Dermis blood vessel endothelial cell (primary cell): ENCODE measurements at regions not wholly inside any gene's neighbourhood (a gene's known extent, or its start where the extent isn't known, plus 50 kb on each side); places are given as distances from the start of the nearest gene placed in this dataset.
"Not testable (repeated sequence)": the region's sequence is repeated elsewhere in the genome, so short reads cannot be mapped to it uniquely, and the experiment has no call there.

ENCODE experiments used
- DNase-seq: peaks from one replicate; pipeline ENCODE4 v3.0.0; 2010

DNA sequence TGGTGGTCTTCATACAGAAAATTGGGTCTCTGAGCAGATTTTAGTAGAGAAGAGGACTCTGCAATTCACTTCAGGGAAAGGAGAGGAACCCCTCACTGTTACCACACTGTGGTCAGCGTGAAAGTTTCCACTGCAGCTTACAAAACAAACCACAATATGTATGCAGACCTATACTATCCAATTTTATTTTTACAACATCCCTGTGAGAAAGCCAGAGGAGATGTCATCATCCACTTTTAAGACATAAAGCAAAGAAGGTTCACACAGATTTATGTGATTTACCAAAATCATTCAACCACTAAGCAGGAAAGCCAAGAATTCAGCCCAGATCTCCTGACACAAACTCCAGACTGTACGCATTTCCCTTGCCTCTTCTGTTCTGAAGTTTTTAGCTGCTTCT, 442.4 kb downstream of the FRK start:
- DNase-seq = no peak

DNA sequence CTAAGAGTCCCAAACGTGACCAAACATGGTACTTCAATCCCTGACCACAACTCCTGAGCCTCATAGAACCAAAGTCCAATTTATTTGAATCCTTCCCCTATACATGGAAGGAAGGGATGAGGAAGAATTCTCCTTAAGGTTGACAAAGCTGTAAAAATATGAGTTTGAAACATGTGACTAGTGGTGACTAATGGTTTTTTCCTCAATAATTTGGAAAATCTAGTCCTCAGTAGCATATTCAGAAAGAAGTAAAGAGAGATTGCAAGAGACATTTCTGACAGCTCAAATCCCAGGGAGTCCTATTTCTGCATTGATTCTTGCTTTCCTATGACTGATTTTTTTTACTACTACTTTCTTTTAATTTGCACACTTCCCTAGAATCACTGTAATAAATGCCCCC, 443.7 kb downstream of the FRK start:
- DNase-seq = no peak

- DNase-seq = no peak
Measured at GRCh38 chr6:115613488-115613887, 447.2 kb downstream of the FRK start.

GRCh38 chr6:115612796-115613479, 447.8 kb downstream of the FRK start:
- no peak for DNase-seq

GRCh38 chr6:115612216-115612615, 448.5 kb downstream of the FRK start:
- no peak for DNase-seq

GRCh38 chr6:115610696-115611095, 450.0 kb downstream of the FRK start:
- DNase-seq = no peak

- no peak for DNase-seq
Measured at GRCh38 chr6:115609111-115609510, 451.6 kb downstream of the FRK start.

DNA sequence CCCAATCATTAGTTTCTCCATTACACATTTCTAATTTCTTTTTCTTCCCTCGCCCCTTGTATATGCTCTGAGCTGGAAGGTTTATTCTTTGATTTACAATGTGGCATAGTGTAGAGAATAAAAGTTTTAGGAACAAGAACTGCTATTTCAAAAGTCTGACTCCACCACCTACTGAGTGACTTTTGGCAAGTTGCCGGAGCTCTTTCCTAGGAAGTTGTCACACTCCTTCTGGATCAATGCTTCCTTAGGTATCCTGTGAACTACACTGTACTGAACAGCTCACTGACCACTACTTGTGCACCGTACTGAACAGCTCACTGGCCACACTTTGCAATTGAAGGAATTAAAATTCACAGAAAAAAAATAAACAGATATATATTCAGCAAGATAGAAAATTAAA, 458.2 kb downstream of the FRK start:
- DNase-seq = no peak

GRCh38 chr6:115601509-115601908, 459.2 kb downstream of the FRK start:
- no peak for DNase-seq

- no peak for DNase-seq
Measured at GRCh38 chr6:115601064-115601463, 459.6 kb downstream of the FRK start.

GRCh38 chr6:115594891-115595290, 465.8 kb downstream of the FRK start:
- DNase-seq = no peak

DNA sequence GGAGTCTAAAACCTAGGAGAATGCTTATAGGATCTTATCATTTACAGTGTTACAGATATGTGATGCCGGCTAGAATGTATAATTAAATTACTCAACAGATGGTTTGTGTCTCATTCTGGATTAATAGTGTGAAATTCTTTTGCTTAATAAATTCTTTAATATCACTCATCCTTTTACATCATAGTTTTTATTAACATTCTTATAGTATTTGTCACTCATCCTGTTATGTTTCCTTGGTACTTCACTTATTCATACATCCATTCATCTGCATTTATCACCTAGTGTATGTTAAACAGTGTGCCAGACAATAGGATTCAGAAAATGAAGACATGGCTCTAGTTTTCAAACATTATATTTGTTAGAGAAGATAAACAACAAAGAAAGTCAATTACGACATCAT, 468.7 kb downstream of the FRK start:
- no peak for DNase-seq

- not testable (repeated sequence) for DNase-seq
Measured at GRCh38 chr6:115589072-115589471, 471.6 kb downstream of the FRK start.

DNA sequence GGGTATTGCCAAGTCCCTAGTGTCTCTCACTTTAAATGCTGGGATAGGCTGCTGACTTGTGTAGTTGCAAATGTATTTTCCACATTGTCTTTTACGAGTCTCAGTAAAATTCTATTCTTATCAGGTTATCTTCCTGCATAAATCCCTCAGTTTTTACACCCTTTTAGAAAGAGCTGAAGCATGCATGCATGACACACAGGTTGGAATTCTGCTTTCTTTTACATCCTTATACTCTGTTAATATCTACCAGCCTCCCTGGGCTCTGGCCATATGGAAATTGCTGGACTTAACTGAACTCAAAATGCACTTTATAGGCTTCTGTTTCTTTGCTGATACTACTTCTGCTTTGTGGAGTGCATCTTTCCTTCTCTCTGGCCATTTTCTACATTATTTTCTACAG, 477.4 kb downstream of the FRK start:
- no peak for DNase-seq

DNA sequence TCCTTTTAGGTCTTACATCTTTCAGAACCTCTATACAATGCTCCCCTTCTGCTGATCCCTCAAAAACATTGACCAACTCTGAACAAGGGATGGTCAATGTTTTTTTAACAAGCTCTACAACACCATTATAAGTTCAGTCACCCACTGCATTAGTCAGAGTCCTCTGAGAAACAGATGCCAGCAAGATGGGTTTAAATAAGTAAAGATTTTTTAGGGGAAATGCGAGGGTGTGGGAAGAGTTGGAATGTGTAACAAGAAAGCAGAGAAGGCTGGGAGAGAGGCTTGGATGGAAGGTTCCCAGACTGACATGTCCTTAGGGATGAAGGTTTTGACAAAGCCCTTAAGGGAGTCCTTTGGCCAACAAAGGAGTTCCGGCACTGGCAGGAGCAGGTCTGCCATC, 478.3 kb downstream of the FRK start:
- DNase-seq = no peak

DNA sequence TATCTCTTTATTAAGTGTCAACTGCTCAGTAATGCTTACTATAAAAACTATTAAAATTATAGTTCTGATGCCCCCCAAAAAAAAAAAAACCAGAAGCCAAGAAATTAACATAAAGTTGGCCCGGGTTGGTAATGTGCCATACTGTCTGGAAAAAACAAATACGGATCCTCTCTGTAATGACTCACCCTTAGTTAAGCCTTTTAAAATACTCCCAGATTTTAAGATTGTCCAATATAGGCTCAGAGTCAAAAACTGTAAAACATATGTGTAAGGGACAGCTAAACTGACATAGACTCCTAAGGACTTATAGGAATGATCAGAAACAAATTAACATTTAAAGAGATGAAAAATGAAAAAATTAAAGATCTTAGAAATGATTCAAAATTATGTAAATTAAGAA, 481.1 kb downstream of the FRK start:
- DNase-seq = not testable (repeated sequence)

GRCh38 chr6:115577270-115577669, 483.4 kb downstream of the FRK start:
- no peak for DNase-seq

GRCh38 chr6:115575285-115575684, 485.4 kb downstream of the FRK start:
- DNase-seq = no peak

DNA sequence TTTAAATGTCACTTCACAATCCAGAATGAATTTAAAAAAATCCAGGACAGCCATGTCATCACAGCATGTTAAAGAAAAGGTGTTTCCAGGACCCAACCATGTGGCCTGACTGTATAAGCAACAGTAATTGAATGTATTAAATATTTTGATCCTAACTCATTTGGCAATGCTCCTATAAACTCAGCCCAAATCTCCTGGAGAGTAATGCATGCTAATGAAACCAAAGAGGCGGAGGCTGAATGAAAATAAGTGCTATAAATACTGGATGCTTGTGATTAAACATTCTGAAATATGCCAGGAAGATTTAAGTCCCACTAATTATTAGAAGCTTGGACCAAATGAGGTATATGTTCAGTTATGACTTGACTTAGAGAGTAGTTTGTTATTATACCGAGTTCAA, 486.8 kb downstream of the FRK start:
- no peak for DNase-seq

DNA sequence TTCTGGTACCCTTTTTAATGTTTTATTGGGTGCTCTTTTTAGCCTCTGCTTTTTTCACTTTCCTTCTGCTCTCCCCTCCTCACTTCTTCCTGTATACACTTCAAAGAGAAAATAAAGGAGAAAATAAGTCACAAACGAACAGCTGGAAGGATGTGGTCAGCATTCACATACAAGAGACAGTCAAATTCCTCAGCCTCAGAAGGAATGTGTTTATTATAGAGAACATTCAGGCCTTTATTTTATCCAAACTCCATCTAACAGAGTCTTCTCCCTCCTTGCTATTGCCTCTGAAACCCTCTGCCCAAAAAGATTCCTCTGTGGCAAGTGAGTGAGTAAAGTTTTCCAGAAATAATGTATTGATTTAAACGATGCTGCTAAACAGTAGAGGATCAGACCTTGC, 490.4 kb downstream of the FRK start:
- no peak for DNase-seq

GRCh38 chr6:115554060-115554459, 506.6 kb downstream of the FRK start:
- DNase-seq = no peak

DNA sequence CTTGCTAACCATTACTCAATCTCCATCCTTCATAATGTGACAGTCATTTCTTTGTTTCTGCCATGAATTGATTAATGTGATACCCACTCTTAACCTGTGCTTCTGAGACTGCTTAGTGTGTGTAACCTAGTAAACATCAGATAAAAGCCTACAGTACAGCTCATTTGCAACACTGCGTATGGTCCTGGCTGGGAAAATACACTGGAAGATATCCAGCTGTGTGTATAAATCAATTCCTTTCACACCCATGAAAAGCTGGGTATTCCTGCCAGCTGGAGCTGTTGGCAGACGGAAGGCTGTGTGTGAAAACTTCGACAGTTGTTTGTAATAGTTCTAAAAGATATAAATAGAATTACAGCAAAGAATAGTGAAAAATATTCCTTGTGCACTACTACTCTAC, 509.2 kb downstream of the FRK start:
- DNase-seq = no peak

- no peak for DNase-seq
Measured at GRCh38 chr6:115545672-115545986, 515.1 kb downstream of the FRK start.

- DNase-seq = no peak
Measured at GRCh38 chr6:115544765-115545671, 515.7 kb downstream of the FRK start.
